T-cell (primary cell): ENCODE measurements at regions not wholly inside any gene's neighbourhood (a gene's known extent, or its start where the extent isn't known, plus 50 kb on each side); places are given as distances from the start of the nearest gene placed in this dataset.

ENCODE experiments used
- ATAC-seq, 4 experiments: fragments of 200-7000 bp in 3 of 4; fragments of 150-1000 bp in 1 of 4; cut with Tn5 transposase; replicated peaks in 1 of 4; 1 replicate in 3 of 4; 2 replicates in 1 of 4; pipeline ENCODE4 v1.10.0; 2021; ENCODE audit warnings: moderate library complexity in 3 of 4, mild to moderate bottlenecking in 2 of 4, moderate number of reproducible peaks in 1 of 4
- CTCF ChIA-PET, 2 donors: fragments of 300-600 bp; sonication (Branson Sonifier 250); formaldehyde crosslinking; loops; one replicate each; lab custom pipeline; 2022; ENCODE audit warnings: antibody characterized with exemption in 2 of 2; lab: Charles Lee
- POLR2A ChIA-PET, 2 donors: fragments of 300-600 bp; sonication (Branson Sonifier 250); formaldehyde crosslinking; loops; one replicate each; lab custom pipeline; 2022; ENCODE audit warnings: antibody characterized with exemption in 2 of 2; lab: Charles Lee
- DNase-seq, 35 experiments: peaks; one replicate each; pipeline versions ENCODE4 v3.0.0 to v3.0.0-alpha.2; 2013 to 2023
- H3K27ac ChIP-seq: one replicate; pipeline ENCODE4 v1.5.1; 2013; ENCODE audit warnings: low read length
- H3K27me3 ChIP-seq, 2 experiments: replicated peaks in 1 of 2; 1 replicate in 1 of 2; 2 replicates in 1 of 2; pipeline versions ENCODE4 v1.6.1 to v1.7.0; 2013; ENCODE audit warnings: low read length in 1 of 2, mixed read lengths in 1 of 2; ENCODE audit not compliant: control insufficient read depth in 2 of 2, insufficient read depth in 2 of 2; ENCODE audit errors: extremely low read depth in 1 of 2
- H3K36me3 ChIP-seq, 2 donors: 1 replicate in 1 of 2; 2 replicates in 1 of 2; pipeline versions ENCODE4 v1.6.1 to v1.7.0; 2013; ENCODE audit warnings: low read length in 1 of 2; ENCODE audit not compliant: control insufficient read depth in 2 of 2, insufficient read depth in 1 of 2; ENCODE audit errors: extremely low read depth in 1 of 2
- H3K4me1 ChIP-seq, 2 experiments: 1 replicate in 1 of 2; 2 replicates in 1 of 2; pipeline versions ENCODE4 v1.6.1 to v1.7.0; 2013; ENCODE audit warnings: low read length in 2 of 2, mixed read lengths in 1 of 2; ENCODE audit not compliant: insufficient read depth in 2 of 2, control insufficient read depth in 1 of 2; ENCODE audit errors: extremely low read depth in 1 of 2
- H3K4me3 ChIP-seq, 2 donors: 1 replicate in 1 of 2; 2 replicates in 1 of 2; pipeline versions ENCODE4 v1.5.1 to v1.7.0; 2013; ENCODE audit warnings: mild to moderate bottlenecking in 2 of 2, low read length in 1 of 2, moderate library complexity in 1 of 2; ENCODE audit not compliant: control insufficient read depth in 1 of 2; ENCODE audit errors: extremely low read depth in 1 of 2
- H3K9me3 ChIP-seq: 2 replicates; pipeline ENCODE4 v1.7.0; 2013
- H3K27ac Mint-ChIP-seq, 2 donors: one replicate each; pipeline ENCODE4 v1.8.0; 2020 to 2021; ENCODE audit warnings: mild to moderate bottlenecking in 2 of 2, mixed read lengths in 2 of 2
- H3K27me3 Mint-ChIP-seq, 2 donors: one replicate each; pipeline ENCODE4 v1.8.0; 2021 to 2022; ENCODE audit warnings: mixed read lengths in 2 of 2
- H3K36me3 Mint-ChIP-seq: one replicate; pipeline ENCODE4 v1.8.0; 2021; ENCODE audit warnings: mixed read lengths
- H3K4me1 Mint-ChIP-seq, 3 donors: one replicate each; pipeline ENCODE4 v1.8.0; 2020 to 2022; ENCODE audit warnings: mixed read lengths in 3 of 3, mild to moderate bottlenecking in 1 of 3
- H3K4me3 Mint-ChIP-seq, 3 donors: one replicate each; pipeline ENCODE4 v1.8.0; 2020 to 2022; ENCODE audit warnings: mild to moderate bottlenecking in 3 of 3, mixed read lengths in 3 of 3, moderate library complexity in 3 of 3
- H3K9me3 Mint-ChIP-seq, 3 donors: one replicate each; pipeline ENCODE4 v1.8.0; 2020 to 2022; ENCODE audit warnings: mixed read lengths in 3 of 3
- WGBS: methylation state at CpG from one replicate; pipeline ENCODE4 v1.1.5; 2013; ENCODE audit warnings: missing lambda C conversion rate; ENCODE audit not compliant: insufficient coverage; 5-methylcytosine and 5-hydroxymethylcytosine counted together

DNA sequence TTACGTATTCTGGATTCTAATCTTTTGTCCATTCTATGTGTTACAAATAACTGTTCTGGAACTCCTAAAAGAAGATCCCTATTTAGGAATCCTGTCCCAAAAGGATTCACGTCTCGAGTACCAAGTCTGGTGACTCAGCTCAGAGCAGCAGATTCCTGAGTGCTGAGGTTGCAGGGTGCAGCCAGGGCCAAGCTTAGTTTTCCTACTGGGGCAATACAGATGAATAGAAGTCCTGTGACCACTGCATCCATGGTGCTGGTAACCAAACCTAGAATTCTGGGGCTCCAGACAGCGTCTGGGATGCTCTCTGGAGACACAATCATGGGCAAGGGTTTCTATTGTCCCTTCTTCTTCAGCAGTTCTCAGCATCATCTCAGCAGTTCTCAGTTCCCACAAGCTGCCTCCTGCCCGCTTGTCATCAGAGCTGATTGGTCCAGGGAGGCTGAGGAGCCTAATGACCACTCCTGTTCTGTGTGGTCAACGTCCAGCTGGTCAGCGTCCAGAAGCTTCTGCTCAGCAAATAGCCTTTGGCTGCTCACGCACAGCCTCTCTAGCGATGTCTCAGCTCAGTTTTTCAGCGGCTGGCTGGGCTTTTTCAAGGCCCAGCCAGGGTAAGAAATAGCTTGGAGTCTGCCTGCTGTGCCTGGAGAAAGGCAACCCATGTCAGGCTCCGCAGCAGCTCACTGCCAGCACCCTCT is 50.4 kb upstream of the C7orf33 start:
- Mint-ChIP-seq H3K27me3 (peaks cover 4 to 11% of the 10 kb centered on the region in 2 donors), H3K4me3 (no peak overlapping the region), H3K27ac (no peak overlapping the region), H3K4me1 (peaks cover 6 to 7% (median 6%) of the 10 kb centered on the region in 3 donors), H3K9me3 (no peaks in the 10 kb centered on the region), H3K36me3 (no peaks in the 10 kb centered on the region)
- H3K27ac ChIP-seq, result no peak overlapping the region
- ATAC-seq (no peak), DNase-seq (no peak)
- H3K4me3 ChIP-seq, result no peak overlapping the region
- ChIA-PET POLR2A (no interaction called here), CTCF (interaction anchor here in 1 of 2 donors (0.5 kb wide), 1 partner anchor 144 kb away, joined by 3 read pairs; no protein-coding TSS in a partner anchor)
- peaks cover 0 to 19% of the 10 kb centered on the region in 2 experiments for H3K27me3 ChIP-seq
- H3K9me3 ChIP-seq, result no peaks in the 10 kb centered on the region
- peaks cover 0 to 4% of the 10 kb centered on the region in 2 experiments for H3K4me1 ChIP-seq
- no peaks in the 10 kb centered on the region for H3K36me3 ChIP-seq
- WGBS, result 81% methylated on average over 10 of the region's 11 CpGs
